NCI-H187 treated with DMSO at 0.1 percent for 48 hours (cell line): ENCODE measurements at regions not wholly inside any gene's neighbourhood (a gene's known extent, or its start where the extent isn't known, plus 50 kb on each side); places are given as distances from the start of the nearest gene placed in this dataset.

Experiments used
- DNase-seq: peaks from one replicate; lab custom pipeline; 2025; lab: John Stamatoyannopoulos, UW

DNA sequence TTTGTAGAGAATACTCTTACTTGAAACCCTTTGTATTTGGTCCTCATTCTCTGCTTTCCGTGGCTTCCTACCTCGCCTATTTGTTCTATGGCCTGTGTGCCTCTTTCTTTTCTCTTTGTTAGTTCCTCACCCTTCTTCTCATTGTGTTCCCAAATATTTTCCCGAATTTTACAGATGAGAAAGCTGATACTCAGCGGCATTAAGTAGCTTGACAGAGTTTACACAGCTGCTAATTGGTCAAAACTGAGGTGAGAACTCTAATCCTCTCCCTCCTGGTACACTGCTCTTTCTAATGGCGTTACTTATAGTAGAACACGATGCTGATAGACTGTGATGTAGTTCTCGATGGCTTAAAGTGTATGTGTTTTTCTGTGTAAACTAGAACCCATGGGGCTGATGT is 80.7 kb upstream of the HDAC9 start:
- DNase-seq: no peak

DNA sequence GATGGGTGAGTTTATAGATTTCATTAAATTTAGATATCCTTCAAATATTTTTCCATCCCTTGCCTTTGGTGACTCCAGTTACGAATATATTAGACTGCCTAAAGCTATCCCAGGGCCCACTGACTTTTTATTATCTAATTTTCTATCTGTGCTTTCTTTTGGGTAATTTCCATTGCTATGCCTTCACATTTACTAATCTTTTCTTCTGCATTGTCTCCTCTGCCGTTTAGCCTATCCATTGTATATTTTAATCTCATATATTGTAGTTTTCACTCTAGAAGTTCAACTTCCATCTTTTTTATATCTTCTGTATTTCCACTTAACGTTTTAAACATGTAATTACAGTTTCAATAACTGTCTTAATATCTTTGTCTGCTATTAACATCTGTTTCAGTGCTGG is 78.6 kb upstream of the HDAC9 start:
- DNase-seq: no peak

- no peak for DNase-seq
These were observed 76.1 kb upstream of the HDAC9 start for GRCh38 chr7:18419456-18419855.

DNA sequence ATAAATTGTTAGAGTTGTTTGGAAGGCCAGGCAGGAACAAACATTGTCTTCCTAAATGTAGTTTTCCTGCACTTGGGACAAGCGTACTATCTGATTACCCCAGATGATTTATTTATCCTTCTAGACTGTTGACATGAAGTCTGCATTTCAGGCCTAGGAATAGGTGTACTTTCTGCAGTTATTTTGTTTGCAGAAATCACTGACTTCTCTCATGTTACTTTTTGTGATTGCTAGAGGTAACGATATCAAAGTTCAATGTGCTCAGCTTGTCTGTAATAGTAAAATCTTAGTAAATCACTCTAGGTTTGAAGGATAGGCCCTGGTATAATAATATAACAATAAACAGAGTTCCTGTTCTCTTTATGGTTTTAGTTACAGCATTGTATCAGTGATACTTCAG is 75.4 kb upstream of the HDAC9 start:
- no peak for DNase-seq

DNA sequence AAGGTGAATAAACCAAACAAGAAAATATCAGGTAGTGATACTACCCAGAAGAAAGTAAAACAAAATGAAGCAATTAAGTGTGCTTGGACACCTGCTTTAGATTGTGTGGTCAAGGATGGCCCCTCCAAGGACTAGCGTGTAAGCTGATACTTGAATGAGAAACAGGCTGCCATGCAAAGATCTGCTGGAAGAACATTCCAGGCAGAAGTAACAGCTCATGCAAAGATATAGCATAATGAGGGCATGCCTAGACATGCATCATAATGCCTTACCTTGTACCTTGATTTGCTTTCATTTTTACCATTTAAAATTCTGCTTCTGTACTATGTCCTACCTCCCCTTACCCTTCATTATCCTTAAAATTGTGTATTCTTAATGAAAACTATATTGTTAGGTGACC is 74.8 kb upstream of the HDAC9 start:
- DNase-seq: peak; percentile 20

GRCh38 chr7:18421297-18422002 is 74.1 kb upstream of the HDAC9 start:
- DNase-seq: peak; percentile 25

- no peak for DNase-seq
These were observed 70.3 kb upstream of the HDAC9 start for GRCh38 chr7:18425227-18425626.

- DNase-seq: no peak
These were observed 69.6 kb upstream of the HDAC9 start for GRCh38 chr7:18425838-18426445.

GRCh38 chr7:18426564-18427226 is 68.9 kb upstream of the HDAC9 start:
- DNase-seq: no peak

DNA sequence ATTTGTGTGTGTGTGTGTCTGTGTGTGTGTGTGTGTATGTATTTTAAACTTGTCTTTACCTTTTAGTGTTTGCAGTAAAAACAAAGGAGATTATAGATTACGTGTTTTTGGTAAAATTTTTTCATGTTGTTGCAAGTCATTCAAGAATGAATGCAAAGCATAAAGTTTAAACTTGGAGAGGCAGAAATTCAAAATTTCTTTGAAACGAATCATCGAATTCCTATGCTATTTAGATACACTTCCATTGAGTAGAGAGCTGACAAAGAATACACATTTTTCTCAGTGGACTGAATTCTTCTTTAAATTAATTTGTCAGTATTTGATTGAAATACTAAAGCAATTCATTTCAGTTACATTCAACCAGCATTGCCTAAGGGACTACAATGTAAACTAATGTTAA is 66.0 kb upstream of the HDAC9 start:
- DNase-seq: no peak

- DNase-seq: no peak
These were observed 64.7 kb upstream of the HDAC9 start for GRCh38 chr7:18430810-18431209.

GRCh38 chr7:18434171-18434570 is 61.4 kb upstream of the HDAC9 start:
- no peak for DNase-seq

- DNase-seq: no peak
These were observed 58.4 kb upstream of the HDAC9 start for GRCh38 chr7:18437101-18437500.

GRCh38 chr7:18440934-18441333 is 54.6 kb upstream of the HDAC9 start:
- no peak for DNase-seq

DNA sequence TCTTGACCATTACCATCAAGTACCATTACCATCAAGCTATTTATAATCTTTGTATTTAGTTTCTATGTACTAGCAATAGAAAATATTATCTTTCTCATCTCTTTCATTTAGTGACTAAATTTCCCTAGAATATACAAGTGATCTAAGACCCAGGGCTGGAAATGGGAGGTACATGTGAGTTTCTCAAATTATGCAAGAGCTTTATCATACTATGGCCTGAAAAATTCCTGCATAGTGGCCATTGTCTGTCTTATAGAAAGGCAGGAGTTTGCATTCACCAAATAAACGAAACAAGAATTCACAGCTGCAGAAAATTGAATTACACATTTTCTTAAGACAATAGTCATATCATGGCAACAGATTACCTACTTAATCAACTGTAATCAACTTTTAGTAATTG is 50.7 kb upstream of the HDAC9 start:
- no peak for DNase-seq

- DNase-seq: no peak
These were observed 50.1 kb upstream of the HDAC9 start for GRCh38 chr7:18445483-18445882.
